Endothelial cell of umbilical vein (primary cell): ENCODE measurements at regions not wholly inside any gene's neighbourhood (a gene's known extent, or its start where the extent isn't known, plus 50 kb on each side); places are given as distances from the start of the nearest gene placed in this dataset.

ENCODE experiments used
- BruUV-seq: library from RNA; stranded (reverse); fragments of 400-500 nt; replicated peaks from 2 replicates; lab custom pipeline; 2021; lab: Mats Ljungman, UMichigan
- CTCF ChIA-PET: fragments of 300-600, 350-600 bp; sonication (Branson Sonifier 250); formaldehyde crosslinking; loops from one replicate; lab custom pipeline; 2021; ENCODE audit warnings: antibody characterized with exemption, inconsistent platforms; lab: Charles Lee
- POLR2A ChIA-PET: fragments of 300-600, 350-600 bp; sonication (Branson Sonifier 250); formaldehyde crosslinking; loops from one replicate; lab custom pipeline; 2021; ENCODE audit warnings: antibody characterized with exemption, inconsistent platforms; lab: Charles Lee
- DNase-seq: peaks from one replicate; pipeline ENCODE4 v3.0.0-alpha.2; 2011; ENCODE audit warnings: low read depth, low spot score
- FAIRE-seq: peaks from 2 replicates; lab custom pipeline; 2011; peaks lifted over from hg19 to GRCh38; lab: Jason Lieb, UNC
- H2AFZ ChIP-seq: 2 replicates; pipeline ENCODE4 v1.6.0; 2012; ENCODE audit warnings: low read depth, low read length, control low read depth, inconsistent platforms
- H3K27ac ChIP-seq: 2 replicates; pipeline ENCODE4 v1.5.1; 2011; ENCODE audit warnings: low read depth, mild to moderate bottlenecking, control low read depth, low read length, moderate library complexity; ENCODE audit not compliant: insufficient read depth
- H3K27me3 ChIP-seq, 2 experiments: 2 replicates each; pipeline versions ENCODE4 v1.6.0 to v1.6.1; 2011; ENCODE audit warnings: low read length in 2 of 2, mixed read lengths in 1 of 2; ENCODE audit not compliant: control insufficient read depth in 2 of 2, insufficient read depth in 2 of 2
- H3K36me3 ChIP-seq, 2 experiments: 2 replicates in 1 of 2; 3 replicates in 1 of 2; pipeline ENCODE4 v1.5.1; 2011; ENCODE audit warnings: low read length in 2 of 2, mild to moderate bottlenecking in 1 of 2, moderate library complexity in 1 of 2; ENCODE audit not compliant: control insufficient read depth in 2 of 2, insufficient read depth in 2 of 2; ENCODE audit errors: extremely low read depth in 1 of 2
- H3K4me1 ChIP-seq: 3 replicates; pipeline ENCODE4 v1.5.1; 2011; ENCODE audit warnings: mild to moderate bottlenecking, low read length; ENCODE audit not compliant: control insufficient read depth, insufficient read depth; ENCODE audit errors: extremely low read depth
- H3K4me2 ChIP-seq: 2 replicates; pipeline ENCODE4 v1.6.1; 2011; ENCODE audit warnings: low read length, control low read depth, mixed read lengths; ENCODE audit not compliant: insufficient read depth
- H3K4me3 ChIP-seq, 3 experiments: fragments of 200-600 bp in 1 of 3; sonication (generic), shearing (Covaris generic) in 1 of 3; replicated peaks in 1 of 3; 2 replicates each; pipeline ENCODE4 v1.5.1; 2011 to 2016; ENCODE audit warnings: control low read depth in 3 of 3, low read length in 3 of 3, mild to moderate bottlenecking in 2 of 3, inconsistent platforms in 1 of 3, low read depth in 1 of 3, moderate library complexity in 1 of 3; ENCODE audit not compliant: insufficient read depth in 1 of 3
- H3K79me2 ChIP-seq: 2 replicates; pipeline ENCODE4 v1.6.0; 2012; ENCODE audit warnings: low read length, inconsistent platforms; ENCODE audit not compliant: control insufficient read depth, insufficient read depth
- H3K9ac ChIP-seq: replicated peaks from 2 replicates; pipeline ENCODE3; 2011; ENCODE audit warnings: low read length, control low read depth; ENCODE audit not compliant: insufficient read depth; ENCODE audit errors: extremely low read depth
- H3K9me1 ChIP-seq: replicated peaks from 3 replicates; pipeline ENCODE4 v1.6.0; 2011; ENCODE audit warnings: mild to moderate bottlenecking, low read length; ENCODE audit not compliant: control insufficient read depth, insufficient read depth; ENCODE audit errors: extremely low read depth
- H3K9me3 ChIP-seq: replicated peaks from 2 replicates; pipeline ENCODE4 v1.5.1; 2012; ENCODE audit warnings: low read length, inconsistent platforms; ENCODE audit not compliant: control insufficient read depth, insufficient read depth
- H4K20me1 ChIP-seq: replicated peaks from 2 replicates; pipeline ENCODE3; 2011; ENCODE audit warnings: mild to moderate bottlenecking, low read length; ENCODE audit not compliant: control insufficient read depth, insufficient read depth; ENCODE audit errors: extremely low read depth
- CTCF ChIP-seq, 2 donors: IDR thresholded peaks; 1 replicate in 1 of 2; 2 replicates in 1 of 2; pipeline ENCODE4 v1.5.1; 2011; ENCODE audit warnings: low read length in 2 of 2, mild to moderate bottlenecking in 2 of 2, moderate library complexity in 2 of 2, control low read depth in 1 of 2, inconsistent platforms in 1 of 2, low read depth in 1 of 2; ENCODE audit not compliant: insufficient read depth in 1 of 2; ENCODE audit errors: extremely low read depth in 1 of 2
- EZH2 ChIP-seq: IDR thresholded peaks from 2 replicates; pipeline ENCODE4 v1.6.1; 2012; ENCODE audit warnings: borderline replicate concordance, low read depth, mild to moderate bottlenecking, moderate library complexity, low read length, inconsistent platforms; ENCODE audit not compliant: severe bottlenecking
- FOS ChIP-seq: IDR thresholded peaks from 2 replicates; pipeline ENCODE4 v1.6.1; 2011; ENCODE audit warnings: mild to moderate bottlenecking, low read length, moderate library complexity, borderline replicate concordance; ENCODE audit not compliant: insufficient read depth
- GATA2 ChIP-seq: IDR thresholded peaks from 2 replicates; pipeline ENCODE4 v1.7.0; 2011; ENCODE audit warnings: low read depth, mild to moderate bottlenecking, moderate library complexity, mixed read lengths, low read length; ENCODE audit not compliant: insufficient read length, insufficient read depth
- JUN ChIP-seq: IDR thresholded peaks from 2 replicates; pipeline ENCODE4 v1.6.1; 2011; ENCODE audit warnings: borderline replicate concordance, low read depth; ENCODE audit not compliant: insufficient read length, insufficient read depth
- MAX ChIP-seq: IDR thresholded peaks from 2 replicates; pipeline ENCODE4 v1.6.1; 2011; ENCODE audit not compliant: insufficient read depth, insufficient read length
- MYC ChIP-seq: IDR thresholded peaks from one replicate; pipeline ENCODE4 v1.6.1; 2011; ENCODE audit warnings: mild to moderate bottlenecking, low read depth, low read length
- POLR2A ChIP-seq: IDR thresholded peaks from 2 replicates; pipeline ENCODE4 v1.6.1; 2012; ENCODE audit warnings: low read depth, mild to moderate bottlenecking, control low read depth, low read length
- POLR2AphosphoS5 ChIP-seq: IDR thresholded peaks from 2 replicates; pipeline ENCODE4 v1.6.1; 2012; ENCODE audit warnings: low read depth, mild to moderate bottlenecking, control low read depth, low read length, moderate library complexity; ENCODE audit not compliant: insufficient read depth
- dilution Hi-C: fragments of 300-500 bp; cut with MboI; formaldehyde crosslinking; loops from one replicate; pipeline ENCODE4 v1.15.0; 2019; ENCODE audit warnings: low sequenced_read_pairs; ENCODE audit not compliant: extremely low pct_ligation_motif_present
- intact Hi-C: fragments of 100-400 bp; cut with micrococcal nuclease; formaldehyde crosslinking; loops from one replicate; pipeline ENCODE4 v1.10.0; 2022

DNA sequence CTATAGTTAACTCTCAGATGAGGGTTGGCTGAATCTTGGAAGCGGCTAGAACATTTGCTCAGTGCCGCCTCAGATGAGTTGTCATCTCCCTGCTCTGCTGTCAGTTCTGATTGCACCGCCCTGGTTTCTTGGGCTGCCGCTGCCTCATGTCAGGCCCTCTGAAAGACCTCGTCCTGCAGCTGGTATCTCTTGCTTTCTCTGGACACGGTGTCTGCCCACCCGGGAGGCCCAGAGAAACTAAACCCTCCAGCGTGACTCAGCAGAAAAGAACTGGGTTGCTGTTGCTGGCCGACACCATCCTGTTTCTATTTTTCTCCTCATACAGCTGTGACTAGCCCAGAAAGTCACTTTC lies 355.4 kb downstream of the CD83 start:
- CTCF ChIA-PET, result no interaction called here
- Histone ChIP-seq H3K79me2 (no peaks in the 10 kb centered on the region), H3K36me3 (no peaks in the 10 kb centered on the region), H3K4me2 (no peak overlapping the region), H3K4me1 (no peaks in the 10 kb centered on the region), H3K4me3 (no peak overlapping the region), H3K9ac (no peak overlapping the region), H3K27ac (no peak overlapping the region), H3K27me3 (no peaks in the 10 kb centered on the region), H2AFZ (no peak overlapping the region), H3K9me3 (peaks cover 5% of the 10 kb centered on the region), H3K9me1 (no peaks in the 10 kb centered on the region), H4K20me1 (no peaks in the 10 kb centered on the region)
- TF ChIP-seq GATA2, result no peak
- TF ChIP-seq POLR2A, result no peak
- no peak for TF ChIP-seq POLR2AphosphoS5
- TF ChIP-seq JUN, result no peak
- TF ChIP-seq FOS, result no peak
- TF ChIP-seq CTCF (IDR thresholded peaks at IDR 0.05; ENCODE audit: extremely low read depth in 1 of 2, insufficient read depth in 1 of 2, low read depth in 1 of 2, low read length in 2 of 2), result no peak
- TF ChIP-seq MAX, result no peak
- no peak for TF ChIP-seq EZH2
- TF ChIP-seq MYC, result no peak
- no TSS peak for BruUV-seq
- POLR2A ChIA-PET, result no interaction called here
- intact Hi-C loops (no loop called here), dilution Hi-C loops (no loop called here)
- FAIRE-seq, result no peak
- no peak for DNase-seq
